ENCODE measurements at regions not wholly inside any gene's neighbourhood (a gene's known extent, or its start where the extent isn't known, plus 50 kb on each side); places are given as distances from the start of the nearest gene placed in this dataset.

DNA sequence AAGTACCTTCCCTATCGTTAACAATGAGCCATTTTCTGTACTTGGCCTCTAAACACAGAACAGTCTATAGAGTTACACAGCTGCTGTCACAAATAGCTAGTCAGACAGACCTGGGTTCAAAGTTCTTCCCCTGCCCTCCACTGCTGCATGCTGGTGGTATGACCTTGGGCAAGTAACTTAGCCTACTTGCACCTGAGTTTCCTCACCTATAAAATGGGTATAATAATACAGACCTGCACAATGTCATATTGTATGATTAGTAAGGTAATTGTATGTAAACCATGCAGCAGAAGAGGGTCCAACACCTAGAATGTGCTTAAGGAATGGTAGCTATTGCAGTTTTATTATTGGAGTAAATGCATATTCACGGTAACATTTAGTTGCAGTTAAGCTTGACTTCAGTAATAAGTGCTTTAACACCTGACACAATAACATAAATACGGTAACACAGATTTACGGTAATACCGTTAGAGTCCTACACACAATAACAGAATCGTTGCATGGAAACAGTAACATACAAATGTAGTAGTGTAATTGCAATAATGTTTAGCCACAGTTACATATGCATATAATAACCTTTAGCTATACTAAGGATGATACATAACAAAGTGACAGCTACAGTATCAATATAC is 193.3 kb upstream of the CSF3R start:
- no peak for DNase-seq (ENCODE audit: low spot score)

- no peak for DNase-seq (ENCODE audit: low spot score)
Observed at GRCh38 chr1:36675106-36675505, 192.4 kb upstream of the CSF3R start.

DNA sequence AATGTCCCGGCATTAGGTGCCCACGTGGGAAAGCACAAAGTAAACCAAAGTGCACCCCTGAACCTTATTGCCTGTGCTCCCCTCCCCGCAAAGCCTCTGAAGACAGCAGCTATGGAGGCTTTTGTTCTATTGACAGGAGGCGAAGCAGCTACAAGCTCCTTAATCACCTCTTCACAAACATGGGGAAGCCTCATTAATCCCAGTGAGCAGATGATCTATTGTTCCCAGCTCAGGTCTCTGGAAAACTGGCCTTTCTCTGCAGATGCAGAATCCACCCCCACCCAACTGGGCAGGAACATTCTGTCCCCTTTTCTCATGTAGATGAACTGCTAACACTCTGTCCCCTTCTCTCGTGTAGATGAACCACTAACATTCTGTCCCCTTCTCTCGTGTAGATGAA is 190.5 kb upstream of the CSF3R start:
- DNase-seq (ENCODE audit: low spot score) = no peak

DNA sequence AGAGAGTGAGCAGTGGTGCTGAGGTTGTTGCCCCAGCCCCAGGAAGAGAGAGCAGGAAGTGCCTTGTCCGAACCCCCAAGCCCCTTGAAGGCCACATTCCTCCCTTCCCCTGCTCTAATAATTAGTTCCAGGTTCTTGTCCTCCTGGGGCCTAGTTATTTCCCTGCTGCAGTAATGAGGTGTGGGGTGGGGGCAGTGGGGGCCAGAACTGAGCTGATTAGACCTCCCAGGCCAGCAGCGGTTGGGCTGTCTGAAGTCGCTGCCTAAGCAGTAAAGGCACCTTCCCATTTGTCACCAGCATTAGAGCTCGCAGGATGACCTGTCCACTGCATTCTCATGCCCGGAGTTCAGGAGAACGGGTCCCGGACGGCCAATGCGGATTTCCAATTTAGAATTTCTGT is 186.5 kb upstream of the CSF3R start:
- DNase-seq (ENCODE audit: low spot score) = no peak

GRCh38 chr1:36667836-36668235 is 185.1 kb upstream of the CSF3R start:
- no peak for DNase-seq (ENCODE audit: low spot score)

- DNase-seq (ENCODE audit: low spot score) = no peak
Observed at GRCh38 chr1:36667256-36667655, 184.5 kb upstream of the CSF3R start.

DNA sequence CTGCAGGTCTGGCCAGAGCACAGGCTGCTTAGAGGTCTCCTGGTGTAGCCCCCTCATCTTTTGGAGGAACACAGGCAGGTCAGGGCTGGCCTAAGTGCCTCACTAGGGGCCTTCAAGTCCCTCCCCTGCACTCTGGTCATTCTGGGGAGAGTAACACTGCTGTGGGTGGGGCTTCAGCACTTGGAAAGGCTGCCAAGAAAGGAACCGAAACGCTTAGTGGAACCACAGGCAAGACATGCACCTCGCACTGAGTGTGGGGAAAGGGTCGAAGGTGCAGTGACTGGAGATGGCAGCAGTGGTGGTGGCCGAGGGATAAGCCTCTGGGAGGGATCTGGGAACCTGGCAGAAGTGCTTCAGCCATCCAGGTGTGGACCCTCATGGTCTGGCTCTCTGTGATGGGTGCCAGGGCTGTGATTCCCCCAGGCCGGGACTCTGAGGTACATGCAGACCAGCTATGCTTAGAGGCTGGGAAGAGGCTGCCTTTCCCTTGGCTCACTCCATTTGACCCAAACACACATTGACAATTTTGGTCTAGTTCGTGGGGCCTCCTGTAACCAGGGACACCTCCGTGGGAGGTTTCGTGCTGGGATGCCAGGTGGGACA is 182.9 kb upstream of the CSF3R start:
- no peak for DNase-seq (ENCODE audit: low spot score)

- no peak for DNase-seq (ENCODE audit: low spot score)
Observed at GRCh38 chr1:36664571-36665287, 182.0 kb upstream of the CSF3R start.

GRCh38 chr1:36663772-36664430 is 181.2 kb upstream of the CSF3R start:
- DNase-seq (ENCODE audit: low spot score) = no peak

- DNase-seq (ENCODE audit: low spot score) = no peak
Observed at GRCh38 chr1:36658838-36659237, 176.1 kb upstream of the CSF3R start.

DNA sequence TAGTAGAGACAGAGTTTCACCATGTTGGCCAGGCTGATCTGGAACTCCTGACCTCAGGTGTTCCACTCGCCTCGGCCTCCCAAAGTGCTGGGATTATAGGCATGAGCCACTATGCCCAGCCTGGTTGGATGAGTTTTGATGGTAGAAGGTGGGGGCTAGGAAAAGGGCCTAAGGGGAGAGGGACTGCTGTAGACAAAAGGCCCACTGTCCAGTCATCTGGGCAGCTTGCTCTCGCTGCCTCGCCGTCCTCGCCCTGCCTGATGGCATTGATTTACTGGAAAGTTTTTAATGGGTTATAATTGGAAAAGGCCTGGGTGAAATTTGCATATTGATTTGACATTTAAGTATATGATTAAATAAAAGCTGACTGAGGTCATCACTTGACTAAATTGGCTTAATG is 175.1 kb upstream of the CSF3R start:
- DNase-seq (ENCODE audit: low spot score) = no peak

DNA sequence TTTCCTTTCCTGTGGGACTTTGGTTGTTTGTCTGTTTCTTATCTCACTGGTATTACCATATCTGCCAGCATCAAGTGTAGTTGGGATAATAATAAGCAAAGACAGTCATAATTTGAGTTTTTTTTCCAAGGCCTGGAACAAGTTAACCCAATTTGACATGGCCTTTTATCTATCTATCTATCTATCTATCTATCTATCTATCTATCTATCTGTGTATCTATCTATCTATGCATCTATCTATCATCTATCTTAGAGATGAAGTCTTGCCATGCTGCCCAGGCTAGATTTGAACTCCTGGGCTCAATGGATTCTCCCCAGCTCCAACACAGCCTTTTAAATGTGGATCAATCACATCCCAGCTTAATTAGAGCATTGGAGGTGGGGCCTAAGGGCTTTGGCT is 174.1 kb upstream of the CSF3R start:
- DNase-seq (ENCODE audit: low spot score) = no peak

DNA sequence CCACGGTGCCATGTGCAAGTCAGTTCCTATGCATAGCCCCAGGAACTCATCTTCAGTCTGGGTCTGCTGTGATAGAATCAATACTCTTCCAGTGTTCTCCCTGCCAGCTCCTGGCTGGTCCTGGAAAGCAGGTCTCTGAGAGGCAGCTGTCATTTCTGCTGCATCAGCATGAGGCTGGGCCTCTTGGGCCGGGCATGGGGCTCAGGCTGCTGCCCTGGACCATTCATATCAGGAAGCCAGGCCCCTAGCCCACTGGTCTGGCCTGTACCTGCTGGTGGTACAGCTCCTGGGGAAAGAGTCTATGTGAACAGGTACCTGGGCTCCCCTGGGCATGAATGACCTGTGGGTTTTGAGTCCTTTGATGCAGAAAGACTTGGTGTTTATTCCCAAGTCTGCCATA is 173.6 kb upstream of the CSF3R start:
- no peak for DNase-seq (ENCODE audit: low spot score)

DNA sequence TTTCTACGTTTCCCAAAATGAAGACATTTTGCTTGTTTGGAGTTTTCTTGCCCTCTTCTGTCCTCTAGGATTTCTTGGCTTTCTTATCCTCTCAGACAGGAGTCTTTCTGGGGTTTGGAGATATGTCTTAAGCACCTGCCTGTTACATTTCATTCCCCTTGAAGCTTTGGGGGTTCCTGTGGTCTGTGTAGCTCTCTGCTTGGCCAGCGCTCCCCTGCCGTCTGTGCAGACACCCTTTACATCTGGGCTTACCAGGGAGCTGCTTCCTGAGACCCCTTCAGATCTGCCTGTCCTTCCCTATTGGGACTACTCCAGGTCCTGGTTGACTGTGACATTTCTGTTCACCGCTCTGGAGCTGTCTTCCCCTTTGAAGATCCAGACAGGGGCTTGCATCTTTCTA is 171.9 kb upstream of the CSF3R start:
- DNase-seq (ENCODE audit: low spot score) = no peak

DNA sequence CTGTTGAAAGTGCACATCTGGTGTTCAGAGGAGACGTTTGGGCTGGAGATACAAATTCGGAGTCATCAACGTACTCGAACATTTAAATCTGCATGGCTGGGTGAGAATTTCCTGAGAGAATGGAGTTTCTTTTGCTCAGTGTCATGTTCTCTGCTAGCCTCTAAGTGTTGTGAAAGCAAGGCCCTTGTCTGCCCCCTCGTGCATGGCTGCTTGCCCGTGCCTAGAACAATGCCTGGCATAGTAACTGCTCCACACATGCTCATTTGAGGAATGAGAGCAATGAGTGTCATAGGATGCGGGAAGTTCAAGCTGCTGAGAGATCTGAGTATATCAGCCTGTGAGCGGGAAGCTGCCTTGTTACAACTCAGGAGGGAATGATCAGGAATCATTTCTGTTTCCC is 171.1 kb upstream of the CSF3R start:
- peak; percentile 25 for DNase-seq (ENCODE audit: low spot score)

- no peak for DNase-seq (ENCODE audit: low spot score)
Observed at GRCh38 chr1:36652586-36652985, 169.9 kb upstream of the CSF3R start.

DNA sequence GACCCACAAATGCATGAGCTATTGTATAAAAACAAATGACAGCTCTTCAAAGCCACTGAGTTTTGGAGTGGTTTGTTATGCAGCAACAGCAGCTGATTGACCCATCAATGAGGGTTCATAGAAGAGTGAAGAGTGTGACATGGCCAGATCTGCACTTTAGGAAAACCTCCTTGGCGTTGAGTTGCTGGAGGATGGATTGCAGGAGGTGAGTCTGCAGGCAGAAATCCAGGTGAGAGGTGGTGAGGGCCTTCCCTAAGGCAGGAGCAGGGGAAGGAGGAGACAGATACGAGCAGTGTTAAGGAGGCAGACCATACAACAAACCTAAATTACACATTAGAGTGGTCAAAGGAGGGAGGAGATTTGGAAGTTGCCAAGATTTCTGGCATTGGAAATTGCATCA is 169.3 kb upstream of the CSF3R start:
- no peak for DNase-seq (ENCODE audit: low spot score)

DNA sequence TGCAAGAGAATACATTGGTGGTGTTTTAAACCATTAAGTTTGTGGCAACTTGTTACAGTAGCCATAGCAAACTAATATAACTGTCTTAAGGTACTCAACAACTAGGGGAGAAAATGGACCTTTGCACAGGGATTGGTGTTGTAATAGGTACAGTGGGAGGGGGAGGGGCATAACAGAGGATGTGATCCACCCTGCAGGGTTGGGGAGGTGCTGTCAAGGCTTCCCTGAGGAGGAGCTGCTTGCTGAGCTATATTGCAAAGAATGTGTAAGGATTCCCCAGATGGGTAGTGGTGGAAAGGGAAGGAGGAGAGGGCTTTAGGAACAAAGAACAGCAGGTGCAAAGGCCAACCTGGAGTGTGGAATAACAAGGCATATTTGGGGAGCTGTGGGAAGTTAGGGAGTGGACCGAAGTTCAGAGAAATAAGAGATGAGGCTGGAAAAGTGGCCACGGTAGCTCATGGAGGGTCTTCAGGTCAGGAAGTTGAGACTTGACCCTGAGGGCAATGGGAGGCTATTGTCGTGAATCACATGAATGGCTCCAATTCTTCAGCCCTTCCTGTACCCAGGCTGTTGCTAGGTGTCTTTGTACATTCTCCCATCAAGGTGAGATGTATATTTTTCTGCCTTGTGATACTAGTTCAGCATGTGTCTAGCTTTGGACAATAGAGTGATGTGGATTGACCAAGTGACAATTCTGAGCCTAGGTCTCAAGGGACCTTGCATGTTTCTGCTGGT is 168.6 kb upstream of the CSF3R start:
- no peak for DNase-seq (ENCODE audit: low spot score)

DNA sequence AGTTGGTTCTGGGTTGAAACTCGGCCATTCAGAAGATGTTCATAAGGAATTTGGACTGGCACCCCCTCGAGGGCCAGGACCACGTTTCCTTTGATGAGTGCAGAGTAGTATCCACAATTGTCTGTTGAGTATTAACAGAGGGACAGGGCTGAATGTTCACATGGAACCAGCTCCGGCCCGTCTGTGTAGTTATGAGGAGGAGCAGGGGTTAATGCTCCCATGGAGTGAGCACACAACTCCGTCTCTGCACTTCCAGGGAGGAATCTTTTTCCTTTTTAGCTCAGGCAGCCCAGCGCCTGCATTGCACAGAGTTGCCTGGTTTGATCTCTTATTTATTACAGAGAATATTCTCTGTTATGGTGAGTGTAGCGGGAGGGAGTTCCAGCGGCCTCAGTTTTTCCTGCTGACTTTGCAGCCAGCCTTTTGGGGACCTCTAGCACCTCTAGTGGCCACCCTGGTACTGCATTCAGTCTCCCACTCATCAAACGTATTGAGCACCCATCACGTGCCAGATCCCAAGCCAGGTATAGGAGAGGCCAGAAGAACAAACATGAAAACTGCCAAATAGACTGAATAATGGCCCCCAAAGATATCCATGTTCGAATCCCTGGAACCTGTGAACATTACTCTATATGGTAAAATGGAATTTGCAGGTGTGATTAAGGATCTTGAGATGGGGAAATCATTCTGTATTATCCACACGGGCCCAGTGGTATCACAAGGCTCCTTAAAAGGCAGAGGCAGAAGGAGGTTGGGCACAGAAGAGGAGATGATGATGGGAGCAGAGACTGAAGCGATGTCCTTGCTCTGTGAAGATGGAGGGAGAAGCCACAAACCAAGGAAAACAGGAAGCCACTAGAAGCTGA is 167.7 kb upstream of the CSF3R start:
- DNase-seq (ENCODE audit: low spot score) = peak; percentile 16

DNA sequence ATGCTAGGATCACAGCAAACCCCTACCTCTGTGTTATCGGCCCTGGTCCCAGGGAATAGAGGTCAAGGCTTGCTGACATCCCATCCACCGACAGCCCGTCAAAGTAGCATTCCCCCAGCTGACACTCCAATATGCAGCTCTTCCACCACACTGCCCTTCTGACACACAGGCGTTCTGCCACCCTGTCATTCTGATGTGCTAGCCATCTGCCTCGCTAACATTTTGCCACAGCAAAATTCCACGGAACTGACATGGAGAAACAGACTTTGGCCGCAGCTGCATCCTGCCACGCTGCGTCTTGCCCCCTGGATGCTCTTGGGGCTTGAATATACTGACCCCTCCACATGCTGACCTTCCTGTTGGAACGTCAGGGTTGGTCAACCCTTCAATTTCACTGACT is 163.2 kb upstream of the CSF3R start:
- no peak for DNase-seq (ENCODE audit: low spot score)

- DNase-seq (ENCODE audit: low spot score) = no peak
Observed at GRCh38 chr1:36644556-36644955, 161.8 kb upstream of the CSF3R start.
